ENCODE measurements at regions not wholly inside any gene's neighbourhood (a gene's known extent, or its start where the extent isn't known, plus 50 kb on each side); places are given as distances from the start of the nearest gene placed in this dataset.

DNA sequence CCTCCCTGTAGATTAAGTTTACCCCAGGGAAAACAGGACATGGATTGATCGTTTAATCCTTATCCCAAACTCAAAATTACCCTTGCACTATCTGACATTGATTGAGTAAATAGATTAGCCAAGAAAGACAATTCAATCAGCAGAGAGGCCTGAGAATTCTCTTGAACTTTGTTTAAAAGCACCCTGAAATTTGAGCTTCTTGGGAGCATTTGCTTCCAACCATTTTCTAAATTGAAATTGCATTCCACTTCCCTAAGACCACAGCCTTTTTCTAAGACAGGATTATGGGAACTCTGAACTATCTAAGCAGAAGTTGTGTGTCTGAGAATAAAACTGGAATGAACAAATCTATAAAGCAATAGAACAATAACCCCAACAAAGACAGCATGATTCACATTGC lies 76.6 kb upstream of the TNRC6A start (continued):
- TF ChIP-seq SRSF9 (IDR thresholded peaks at IDR 0.05; ENCODE audit: borderline replicate concordance, low read depth, low read length) (no peak), TGIF2 (CRISPR knock-in tag; IDR thresholded peaks at IDR 0.05) (no peak), CEBPB (tag; IDR thresholded peaks at IDR 0.05) (no peak), FOXK2 (conservative IDR thresholded peaks at IDR 0.05 in 1 of 2, IDR thresholded peaks at IDR 0.05 in 1 of 2; ENCODE audit: low read depth in 2 of 2) (no peak), ETV1 (tag; conservative IDR thresholded peaks at IDR 0.05; ENCODE audit: low read depth) (no peak)
- TF ChIP-seq, protein P1, sequence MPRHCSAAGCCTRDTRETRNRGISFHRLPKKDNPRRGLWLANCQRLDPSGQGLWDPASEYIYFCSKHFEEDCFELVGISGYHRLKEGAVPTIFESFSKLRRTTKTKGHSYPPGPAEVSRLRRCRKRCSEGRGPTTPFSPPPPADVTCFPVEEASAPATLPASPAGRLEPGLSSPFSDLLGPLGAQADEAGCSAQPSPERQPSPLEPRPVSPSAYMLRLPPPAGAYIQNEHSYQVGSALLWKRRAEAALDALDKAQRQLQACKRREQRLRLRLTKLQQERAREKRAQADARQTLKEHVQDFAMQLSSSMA (CRISPR knock-in tag; IDR thresholded peaks at IDR 0.05): no peak

DNA sequence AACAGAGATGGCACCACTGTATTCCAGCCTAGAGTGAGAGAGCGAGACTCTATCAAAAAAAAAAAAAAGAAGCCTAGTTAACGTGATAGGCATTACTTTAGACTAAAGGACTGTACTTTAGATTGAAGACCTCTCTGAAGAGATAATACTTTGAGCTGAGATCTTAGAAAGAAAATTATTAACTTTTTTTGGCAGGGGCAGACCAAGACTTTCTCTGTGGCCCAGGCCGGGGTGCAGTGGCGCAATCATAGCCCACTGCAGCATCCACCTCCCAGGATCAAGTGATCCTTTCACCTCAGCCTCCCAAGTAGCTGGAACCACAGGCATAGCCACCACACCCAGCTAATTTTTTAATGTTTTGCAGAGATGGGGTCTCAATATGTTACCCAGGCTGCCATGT lies 75.7 kb upstream of the TNRC6A start:
- TF ChIP-seq, protein P2, sequence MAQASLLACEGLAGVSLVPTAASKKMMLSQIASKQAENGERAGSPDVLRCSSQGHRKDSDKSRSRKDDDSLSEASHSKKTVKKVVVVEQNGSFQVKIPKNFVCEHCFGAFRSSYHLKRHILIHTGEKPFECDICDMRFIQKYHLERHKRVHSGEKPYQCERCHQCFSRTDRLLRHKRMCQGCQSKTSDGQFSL (CRISPR knock-in tag; IDR thresholded peaks at IDR 0.05): no peak
- TF ChIP-seq, protein P2 (tag; IDR thresholded peaks at IDR 0.05): no peak
- no peak for TF ChIP-seq MEF2D (tag; conservative IDR thresholded peaks at IDR 0.05; ENCODE audit: low read depth)
- no peak for TF ChIP-seq JUND (IDR thresholded peaks at IDR 0.05; ENCODE audit: borderline replicate concordance, low read depth, low read length)
- TF ChIP-seq JUND (tag; IDR thresholded peaks at IDR 0.05; ENCODE audit: borderline replicate concordance, low read depth, low read length): no peak
- no peak for TF ChIP-seq ETS2 (tag; IDR thresholded peaks at IDR 0.05; ENCODE audit: borderline replicate concordance, poor library complexity, severe bottlenecking)
- TF ChIP-seq ZKSCAN3 (CRISPR knock-in tag; IDR thresholded peaks at IDR 0.05): no peak
- no peak for TF ChIP-seq ZNF507 (tag; conservative IDR thresholded peaks at IDR 0.05)
- no peak for TF ChIP-seq DACH1 (IDR thresholded peaks at IDR 0.05; ENCODE audit: partially characterized antibody)
- TF ChIP-seq ZNF717 (CRISPR knock-in tag; IDR thresholded peaks at IDR 0.05): no peak
- TF ChIP-seq PML (IDR thresholded peaks at IDR 0.05; ENCODE audit: low read length): no peak
- TF ChIP-seq HDGF (IDR thresholded peaks at IDR 0.05): no peak
- Histone ChIP-seq H3K4me3 (no peak overlapping the region), H3K27me3 (ENCODE audit: control insufficient read depth in 2 of 2, insufficient read depth in 2 of 2, low read length in 2 of 2) (peaks cover 3 to 19% of the 10 kb centered on the region in 2 experiments; a peak in 4 of 5 replicates), H3K9me3 (replicated peaks; ENCODE audit: control insufficient read depth, insufficient read depth, low read depth, low read length) (no peaks in the 10 kb centered on the region), H3K79me2 (ENCODE audit: control insufficient read depth, insufficient read depth, low read length) (no peaks in the 10 kb centered on the region), H3K4me2 (ENCODE audit: insufficient read depth, low read length) (no peak overlapping the region), H3K36me3 (ENCODE audit: control insufficient read depth, insufficient read depth, low read length) (no peaks in the 10 kb centered on the region), H3K27ac (ENCODE audit: extremely low read depth, low read depth, low read length) (no peak overlapping the region), H4K20me1 (replicated peaks; ENCODE audit: control insufficient read depth, insufficient read depth, low read length) (no peaks in the 10 kb centered on the region), H3K4me1 (replicated peaks in 1 of 2; ENCODE audit: control insufficient read depth in 2 of 2, insufficient read depth in 2 of 2, low read length in 2 of 2) (no peaks in the 10 kb centered on the region), H3K9ac (ENCODE audit: insufficient read depth in 1 of 2, low read depth in 2 of 2, low read length in 2 of 2) (no peak overlapping the region), H2AFZ (ENCODE audit: low read depth, low read length) (no peak overlapping the region), H3K9me1 (ENCODE audit: control insufficient read depth, insufficient read depth, low read length) (no peaks in the 10 kb centered on the region)
- ChIA-PET POLR2A (interaction anchor here (0.6 kb wide), 1 partner anchor 114 kb away, joined by 3 read pairs; no protein-coding TSS in a partner anchor), CTCF (ENCODE audit: low intra/inter-chr PET ratio) (no interaction called here)
- no TSS peak for BruUV-seq (replicated peaks)
- intact Hi-C loops (cut with micrococcal nuclease) (no loop called here), in situ Hi-C loops (cut with MboI) (no loop called here)
- 0% methylated on average over 4 of the region's 4 CpGs for WGBS (ENCODE audit: insufficient coverage, low coverage, missing lambda C conversion rate)
- FAIRE-seq: no peak
- no peak for ATAC-seq
- no peak for DNase-seq (ENCODE audit: extremely low read depth in 1 of 4, low spot score in 3 of 4)
